Peyer's patch (tissue), 4 donors: ENCODE measurements at regions not wholly inside any gene's neighbourhood (a gene's known extent, or its start where the extent isn't known, plus 50 kb on each side); places are given as distances from the start of the nearest gene placed in this dataset.
"Not testable (repeated sequence)": the region's sequence is repeated elsewhere in the genome, so short reads cannot be mapped to it uniquely, and the experiment has no call there.

Experiments used
- CTCF ChIP-seq, 6 experiments: fragments of 450-650 bp in 4 of 6; fragments of 200-600 bp in 2 of 6; sonication (generic) in 1 of 6; IDR thresholded peaks; one replicate each; pipeline ENCODE4 v1.5.1; 2017 to 2019; ENCODE audit warnings: antibody characterized with exemption in 6 of 6, mild to moderate bottlenecking in 3 of 6, moderate library complexity in 1 of 6
- POLR2A ChIP-seq, 2 donors: fragments of 450-650 bp; IDR thresholded peaks; one replicate each; pipeline ENCODE4 v1.5.1; 2017; ENCODE audit warnings: antibody characterized with exemption in 2 of 2, mild to moderate bottlenecking in 2 of 2, moderate library complexity in 2 of 2

GRCh38 chr7:73200518-73201099 is 108.0 kb downstream of the NSUN5 start:
- not testable (repeated sequence) for TF ChIP-seq CTCF, POLR2A (IDR thresholded peaks at IDR 0.05)
